GM23338 (cell line): ENCODE measurements at regions not wholly inside any gene's neighbourhood (a gene's known extent, or its start where the extent isn't known, plus 50 kb on each side); places are given as distances from the start of the nearest gene placed in this dataset.

Experiments used
- CREB1 ChIP-seq: fragments of 250-450 bp; sonication (Bioruptor Pico); IDR thresholded peaks from 2 replicates; pipeline ENCODE4 v1.5.0; 2020; ENCODE audit warnings: low read depth, mild to moderate bottlenecking, moderate library complexity
- EZH2 ChIP-seq: fragments of 200-600 bp; sonication (generic); IDR thresholded peaks from one replicate; pipeline ENCODE4 v1.8.0; 2017; ENCODE audit warnings: antibody characterized with exemption, mild to moderate bottlenecking, low read depth; ENCODE audit not compliant: unreplicated experiment
- EZH2phosphoT487 ChIP-seq: fragments of 200-600 bp; sonication (generic); IDR thresholded peaks from one replicate; pipeline ENCODE4 v1.8.1; 2018; ENCODE audit warnings: antibody characterized with exemption; ENCODE audit not compliant: unreplicated experiment
- JUNB ChIP-seq: IDR thresholded peaks from one replicate; pipeline ENCODE4 v1.6.1; 2016; ENCODE audit warnings: antibody characterized with exemption; ENCODE audit not compliant: unreplicated experiment
- POLR2AphosphoS5 ChIP-seq: IDR thresholded peaks from 2 replicates; pipeline ENCODE4 v1.6.1; 2016; ENCODE audit warnings: antibody characterized with exemption, low read depth
- STAT1 ChIP-seq: IDR thresholded peaks from one replicate; pipeline ENCODE4 v1.6.1; 2016; ENCODE audit warnings: antibody characterized with exemption; ENCODE audit not compliant: unreplicated experiment
- ZNF331 ChIP-seq: fragments of 250-450 bp; sonication (Bioruptor Pico); IDR thresholded peaks from 2 replicates; pipeline ENCODE4 v1.5.0; 2020; ENCODE audit warnings: low read depth, mild to moderate bottlenecking, moderate library complexity
- TF ChIP-seq, protein P1 (sequence below), 2 experiments: fragments of 200-600 bp in 1 of 2; sonication (generic) in 1 of 2; conservative IDR thresholded peaks; 2 replicates each; pipeline versions ENCODE4 v1.5.1 to v1.6.1; 2016 to 2017; ENCODE audit warnings: antibody characterized with exemption in 2 of 2, low read depth in 2 of 2, mild to moderate bottlenecking in 2 of 2, moderate library complexity in 1 of 2
- TF ChIP-seq, protein P2 (sequence below): IDR thresholded peaks from one replicate; pipeline ENCODE4 v1.6.1; 2018; ENCODE audit warnings: antibody characterized with exemption; ENCODE audit not compliant: unreplicated experiment
- TF ChIP-seq, protein P3 (sequence below): IDR thresholded peaks from 2 replicates; pipeline ENCODE4 v1.6.1; 2016; ENCODE audit warnings: antibody characterized with exemption
- TF ChIP-seq, protein P4 (sequence below): fragments of 250-450 bp; sonication (Bioruptor Pico); IDR thresholded peaks from 2 replicates; pipeline ENCODE4 v1.5.0; 2020; ENCODE audit warnings: mild to moderate bottlenecking, moderate library complexity

DNA sequence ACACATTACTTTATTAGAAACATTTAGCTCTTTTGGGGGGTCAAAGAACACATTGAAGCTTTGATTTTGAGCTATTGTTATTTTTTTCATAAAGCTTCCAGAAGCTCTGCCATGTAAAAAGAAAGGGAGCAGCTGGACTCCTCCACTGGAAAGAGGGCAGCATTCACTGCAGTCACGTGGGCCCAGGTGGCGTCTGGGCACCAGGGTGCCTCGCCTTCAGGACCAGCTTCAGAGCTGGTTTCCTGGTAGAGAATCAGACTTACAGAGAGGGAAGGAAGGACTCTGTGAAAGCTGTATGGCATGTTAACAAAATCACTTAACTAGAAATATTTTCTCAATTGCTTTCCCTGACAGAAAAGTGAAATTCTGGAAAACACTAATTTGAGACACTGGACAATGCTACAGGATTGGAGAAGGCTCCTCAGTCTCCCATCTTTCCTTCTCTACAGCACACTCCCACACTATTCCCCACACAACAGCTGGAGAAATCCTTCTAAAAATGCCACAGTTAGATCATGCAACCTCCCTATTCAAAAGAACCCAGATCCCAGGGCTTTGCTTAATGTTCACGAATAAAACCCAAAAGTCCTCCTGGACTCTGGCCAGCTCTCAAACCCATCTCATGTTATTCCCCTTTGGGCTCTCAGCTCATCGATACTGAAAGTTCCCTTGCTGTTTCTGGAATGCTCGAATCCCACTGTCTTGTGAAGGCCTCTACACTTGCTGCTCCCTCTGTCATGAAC, 83.2 kb downstream of the NFKBIZ start:
- TF ChIP-seq POLR2AphosphoS5 (no peak), EZH2 (no peak), EZH2phosphoT487 (no peak), CREB1 (CRISPR knock-in tag) (no peak), ZNF331 (CRISPR knock-in tag) (no peak), JUNB (no peak), STAT1 (no peak)
- TF ChIP-seq, protein P1, sequence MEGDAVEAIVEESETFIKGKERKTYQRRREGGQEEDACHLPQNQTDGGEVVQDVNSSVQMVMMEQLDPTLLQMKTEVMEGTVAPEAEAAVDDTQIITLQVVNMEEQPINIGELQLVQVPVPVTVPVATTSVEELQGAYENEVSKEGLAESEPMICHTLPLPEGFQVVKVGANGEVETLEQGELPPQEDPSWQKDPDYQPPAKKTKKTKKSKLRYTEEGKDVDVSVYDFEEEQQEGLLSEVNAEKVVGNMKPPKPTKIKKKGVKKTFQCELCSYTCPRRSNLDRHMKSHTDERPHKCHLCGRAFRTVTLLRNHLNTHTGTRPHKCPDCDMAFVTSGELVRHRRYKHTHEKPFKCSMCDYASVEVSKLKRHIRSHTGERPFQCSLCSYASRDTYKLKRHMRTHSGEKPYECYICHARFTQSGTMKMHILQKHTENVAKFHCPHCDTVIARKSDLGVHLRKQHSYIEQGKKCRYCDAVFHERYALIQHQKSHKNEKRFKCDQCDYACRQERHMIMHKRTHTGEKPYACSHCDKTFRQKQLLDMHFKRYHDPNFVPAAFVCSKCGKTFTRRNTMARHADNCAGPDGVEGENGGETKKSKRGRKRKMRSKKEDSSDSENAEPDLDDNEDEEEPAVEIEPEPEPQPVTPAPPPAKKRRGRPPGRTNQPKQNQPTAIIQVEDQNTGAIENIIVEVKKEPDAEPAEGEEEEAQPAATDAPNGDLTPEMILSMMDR (conservative IDR thresholded peaks at IDR 0.05; ENCODE audit: low read depth in 2 of 2): no peak
- TF ChIP-seq, protein P2, sequence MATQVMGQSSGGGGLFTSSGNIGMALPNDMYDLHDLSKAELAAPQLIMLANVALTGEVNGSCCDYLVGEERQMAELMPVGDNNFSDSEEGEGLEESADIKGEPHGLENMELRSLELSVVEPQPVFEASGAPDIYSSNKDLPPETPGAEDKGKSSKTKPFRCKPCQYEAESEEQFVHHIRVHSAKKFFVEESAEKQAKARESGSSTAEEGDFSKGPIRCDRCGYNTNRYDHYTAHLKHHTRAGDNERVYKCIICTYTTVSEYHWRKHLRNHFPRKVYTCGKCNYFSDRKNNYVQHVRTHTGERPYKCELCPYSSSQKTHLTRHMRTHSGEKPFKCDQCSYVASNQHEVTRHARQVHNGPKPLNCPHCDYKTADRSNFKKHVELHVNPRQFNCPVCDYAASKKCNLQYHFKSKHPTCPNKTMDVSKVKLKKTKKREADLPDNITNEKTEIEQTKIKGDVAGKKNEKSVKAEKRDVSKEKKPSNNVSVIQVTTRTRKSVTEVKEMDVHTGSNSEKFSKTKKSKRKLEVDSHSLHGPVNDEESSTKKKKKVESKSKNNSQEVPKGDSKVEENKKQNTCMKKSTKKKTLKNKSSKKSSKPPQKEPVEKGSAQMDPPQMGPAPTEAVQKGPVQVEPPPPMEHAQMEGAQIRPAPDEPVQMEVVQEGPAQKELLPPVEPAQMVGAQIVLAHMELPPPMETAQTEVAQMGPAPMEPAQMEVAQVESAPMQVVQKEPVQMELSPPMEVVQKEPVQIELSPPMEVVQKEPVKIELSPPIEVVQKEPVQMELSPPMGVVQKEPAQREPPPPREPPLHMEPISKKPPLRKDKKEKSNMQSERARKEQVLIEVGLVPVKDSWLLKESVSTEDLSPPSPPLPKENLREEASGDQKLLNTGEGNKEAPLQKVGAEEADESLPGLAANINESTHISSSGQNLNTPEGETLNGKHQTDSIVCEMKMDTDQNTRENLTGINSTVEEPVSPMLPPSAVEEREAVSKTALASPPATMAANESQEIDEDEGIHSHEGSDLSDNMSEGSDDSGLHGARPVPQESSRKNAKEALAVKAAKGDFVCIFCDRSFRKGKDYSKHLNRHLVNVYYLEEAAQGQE: no peak
- TF ChIP-seq, protein P3, sequence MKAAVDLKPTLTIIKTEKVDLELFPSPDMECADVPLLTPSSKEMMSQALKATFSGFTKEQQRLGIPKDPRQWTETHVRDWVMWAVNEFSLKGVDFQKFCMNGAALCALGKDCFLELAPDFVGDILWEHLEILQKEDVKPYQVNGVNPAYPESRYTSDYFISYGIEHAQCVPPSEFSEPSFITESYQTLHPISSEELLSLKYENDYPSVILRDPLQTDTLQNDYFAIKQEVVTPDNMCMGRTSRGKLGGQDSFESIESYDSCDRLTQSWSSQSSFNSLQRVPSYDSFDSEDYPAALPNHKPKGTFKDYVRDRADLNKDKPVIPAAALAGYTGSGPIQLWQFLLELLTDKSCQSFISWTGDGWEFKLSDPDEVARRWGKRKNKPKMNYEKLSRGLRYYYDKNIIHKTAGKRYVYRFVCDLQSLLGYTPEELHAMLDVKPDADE: no peak
- TF ChIP-seq, protein P4, sequence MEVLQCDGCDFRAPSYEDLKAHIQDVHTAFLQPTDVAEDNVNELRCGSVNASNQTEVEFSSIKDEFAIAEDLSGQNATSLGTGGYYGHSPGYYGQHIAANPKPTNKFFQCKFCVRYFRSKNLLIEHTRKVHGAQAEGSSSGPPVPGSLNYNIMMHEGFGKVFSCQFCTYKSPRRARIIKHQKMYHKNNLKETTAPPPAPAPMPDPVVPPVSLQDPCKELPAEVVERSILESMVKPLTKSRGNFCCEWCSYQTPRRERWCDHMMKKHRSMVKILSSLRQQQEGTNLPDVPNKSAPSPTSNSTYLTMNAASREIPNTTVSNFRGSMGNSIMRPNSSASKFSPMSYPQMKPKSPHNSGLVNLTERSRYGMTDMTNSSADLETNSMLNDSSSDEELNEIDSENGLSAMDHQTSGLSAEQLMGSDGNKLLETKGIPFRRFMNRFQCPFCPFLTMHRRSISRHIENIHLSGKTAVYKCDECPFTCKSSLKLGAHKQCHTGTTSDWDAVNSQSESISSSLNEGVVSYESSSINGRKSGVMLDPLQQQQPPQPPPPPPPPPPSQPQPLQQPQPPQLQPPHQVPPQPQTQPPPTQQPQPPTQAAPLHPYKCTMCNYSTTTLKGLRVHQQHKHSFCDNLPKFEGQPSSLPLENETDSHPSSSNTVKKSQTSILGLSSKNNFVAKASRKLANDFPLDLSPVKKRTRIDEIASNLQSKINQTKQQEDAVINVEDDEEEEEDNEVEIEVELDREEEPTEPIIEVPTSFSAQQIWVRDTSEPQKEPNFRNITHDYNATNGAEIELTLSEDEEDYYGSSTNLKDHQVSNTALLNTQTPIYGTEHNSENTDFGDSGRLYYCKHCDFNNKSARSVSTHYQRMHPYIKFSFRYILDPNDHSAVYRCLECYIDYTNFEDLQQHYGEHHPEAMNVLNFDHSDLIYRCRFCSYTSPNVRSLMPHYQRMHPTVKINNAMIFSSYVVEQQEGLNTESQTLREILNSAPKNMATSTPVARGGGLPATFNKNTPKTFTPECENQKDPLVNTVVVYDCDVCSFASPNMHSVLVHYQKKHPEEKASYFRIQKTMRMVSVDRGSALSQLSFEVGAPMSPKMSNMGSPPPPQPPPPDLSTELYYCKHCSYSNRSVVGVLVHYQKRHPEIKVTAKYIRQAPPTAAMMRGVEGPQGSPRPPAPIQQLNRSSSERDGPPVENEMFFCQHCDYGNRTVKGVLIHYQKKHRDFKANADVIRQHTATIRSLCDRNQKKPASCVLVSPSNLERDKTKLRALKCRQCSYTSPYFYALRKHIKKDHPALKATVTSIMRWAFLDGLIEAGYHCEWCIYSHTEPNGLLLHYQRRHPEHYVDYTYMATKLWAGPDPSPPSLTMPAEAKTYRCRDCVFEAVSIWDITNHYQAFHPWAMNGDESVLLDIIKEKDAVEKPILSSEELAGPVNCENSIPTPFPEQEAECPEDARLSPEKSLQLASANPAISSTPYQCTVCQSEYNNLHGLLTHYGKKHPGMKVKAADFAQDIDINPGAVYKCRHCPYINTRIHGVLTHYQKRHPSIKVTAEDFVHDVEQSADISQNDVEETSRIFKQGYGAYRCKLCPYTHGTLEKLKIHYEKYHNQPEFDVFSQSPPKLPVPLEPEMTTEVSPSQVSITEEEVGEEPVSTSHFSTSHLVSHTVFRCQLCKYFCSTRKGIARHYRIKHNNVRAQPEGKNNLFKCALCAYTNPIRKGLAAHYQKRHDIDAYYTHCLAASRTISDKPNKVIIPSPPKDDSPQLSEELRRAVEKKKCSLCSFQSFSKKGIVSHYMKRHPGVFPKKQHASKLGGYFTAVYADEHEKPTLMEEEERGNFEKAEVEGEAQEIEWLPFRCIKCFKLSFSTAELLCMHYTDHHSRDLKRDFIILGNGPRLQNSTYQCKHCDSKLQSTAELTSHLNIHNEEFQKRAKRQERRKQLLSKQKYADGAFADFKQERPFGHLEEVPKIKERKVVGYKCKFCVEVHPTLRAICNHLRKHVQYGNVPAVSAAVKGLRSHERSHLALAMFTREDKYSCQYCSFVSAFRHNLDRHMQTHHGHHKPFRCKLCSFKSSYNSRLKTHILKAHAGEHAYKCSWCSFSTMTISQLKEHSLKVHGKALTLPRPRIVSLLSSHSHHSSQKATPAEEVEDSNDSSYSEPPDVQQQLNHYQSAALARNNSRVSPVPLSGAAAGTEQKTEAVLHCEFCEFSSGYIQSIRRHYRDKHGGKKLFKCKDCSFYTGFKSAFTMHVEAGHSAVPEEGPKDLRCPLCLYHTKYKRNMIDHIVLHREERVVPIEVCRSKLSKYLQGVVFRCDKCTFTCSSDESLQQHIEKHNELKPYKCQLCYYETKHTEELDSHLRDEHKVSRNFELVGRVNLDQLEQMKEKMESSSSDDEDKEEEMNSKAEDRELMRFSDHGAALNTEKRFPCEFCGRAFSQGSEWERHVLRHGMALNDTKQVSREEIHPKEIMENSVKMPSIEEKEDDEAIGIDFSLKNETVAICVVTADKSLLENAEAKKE (CRISPR knock-in tag): no peak
